CD4-positive, CD25-positive, alpha-beta regulatory T cell (primary cell): ENCODE measurements at regions not wholly inside any gene's neighbourhood (a gene's known extent, or its start where the extent isn't known, plus 50 kb on each side); places are given as distances from the start of the nearest gene placed in this dataset.

Experiments
- ATAC-seq, 2 donors: fragments of 150-1000 bp; cut with Tn5 transposase; one replicate each; pipeline ENCODE4 v1.10.0; 2021; ENCODE audit warnings: low read depth in 2 of 2, moderate number of reproducible peaks in 2 of 2, moderate library complexity in 1 of 2
- DNase-seq, 3 donors: peaks; one replicate each; pipeline versions ENCODE4 v3.0.0 to v3.0.0-alpha.2; 2012 to 2022; ENCODE audit warnings: mixed read lengths in 1 of 3
- H3K27ac ChIP-seq: one replicate; pipeline ENCODE4 v1.7.0; 2013; ENCODE audit warnings: mild to moderate bottlenecking, low read length; ENCODE audit not compliant: insufficient read depth, poor library complexity, severe bottlenecking
- H3K27me3 ChIP-seq: one replicate; pipeline ENCODE4 v1.7.0; 2013; ENCODE audit warnings: low read length; ENCODE audit not compliant: control insufficient read depth, insufficient read depth
- H3K36me3 ChIP-seq: one replicate; pipeline ENCODE4 v1.7.0; 2013; ENCODE audit warnings: mild to moderate bottlenecking, low read length, moderate library complexity; ENCODE audit not compliant: control insufficient read depth, insufficient read depth
- H3K4me1 ChIP-seq: 2 replicates; pipeline ENCODE4 v1.7.0; 2013; ENCODE audit warnings: mild to moderate bottlenecking, low read length; ENCODE audit not compliant: insufficient read depth, control insufficient read depth, poor library complexity, severe bottlenecking
- H3K4me3 ChIP-seq: one replicate; pipeline ENCODE4 v1.7.0; 2013; ENCODE audit warnings: low read depth, mild to moderate bottlenecking, low read length, moderate library complexity
- H3K9me3 ChIP-seq, 2 experiments: 1 replicate in 1 of 2; 2 replicates in 1 of 2; pipeline ENCODE4 v1.7.0; 2013; ENCODE audit warnings: low read length in 2 of 2, mild to moderate bottlenecking in 1 of 2, moderate library complexity in 1 of 2; ENCODE audit not compliant: control insufficient read depth in 2 of 2
- H3K27ac Mint-ChIP-seq, 3 donors: one replicate each; pipeline ENCODE4 v1.8.0; 2020 to 2022; ENCODE audit warnings: mild to moderate bottlenecking in 3 of 3, mixed read lengths in 3 of 3, moderate library complexity in 2 of 3
- H3K27me3 Mint-ChIP-seq: one replicate; pipeline ENCODE4 v1.8.0; 2022; ENCODE audit warnings: mild to moderate bottlenecking, mixed read lengths
- H3K36me3 Mint-ChIP-seq: one replicate; pipeline ENCODE4 v1.8.0; 2020; ENCODE audit warnings: mixed read lengths
- H3K4me1 Mint-ChIP-seq, 4 donors: one replicate each; pipeline ENCODE4 v1.8.0; 2020 to 2022; ENCODE audit warnings: mixed read lengths in 4 of 4, mild to moderate bottlenecking in 1 of 4
- H3K4me3 Mint-ChIP-seq, 4 donors: one replicate each; pipeline ENCODE4 v1.8.0; 2020 to 2022; ENCODE audit warnings: mild to moderate bottlenecking in 4 of 4, mixed read lengths in 4 of 4, moderate library complexity in 3 of 4
- H3K9me3 Mint-ChIP-seq, 7 donors: one replicate each; pipeline ENCODE4 v1.8.0; 2020 to 2022; ENCODE audit warnings: mixed read lengths in 7 of 7, mild to moderate bottlenecking in 3 of 7, moderate library complexity in 2 of 7

- H3K9me3 ChIP-seq = no peaks in the 10 kb centered on the region
- Mint-ChIP-seq H3K36me3 (no peaks in the 10 kb centered on the region), H3K4me1 (no peaks in the 10 kb centered on the region), H3K27ac (no peak overlapping the region), H3K27me3 (no peaks in the 10 kb centered on the region), H3K4me3 (no peak overlapping the region), H3K9me3 (peaks cover 0 to 2% (median 0%) of the 10 kb centered on the region in 7 donors)
- no peak for ATAC-seq
- no peaks in the 10 kb centered on the region for H3K36me3 ChIP-seq
- no peak overlapping the region for H3K27ac ChIP-seq
- no peak for DNase-seq
- H3K27me3 ChIP-seq = no peaks in the 10 kb centered on the region
- no peaks in the 10 kb centered on the region for H3K4me1 ChIP-seq
- H3K4me3 ChIP-seq = no peak overlapping the region
Measured at GRCh38 chr11:130782361-130783222, 133.7 kb downstream of the SNX19 start.

- Histone ChIP-seq H3K36me3 (no peaks in the 10 kb centered on the region), H3K4me3 (no peak overlapping the region), H3K27me3 (no peaks in the 10 kb centered on the region), H3K27ac (no peak overlapping the region), H3K4me1 (no peaks in the 10 kb centered on the region), H3K9me3 (no peaks in the 10 kb centered on the region)
- H3K4me3 Mint-ChIP-seq = no peak overlapping the region
- H3K27me3 Mint-ChIP-seq = no peaks in the 10 kb centered on the region
- ATAC-seq = no peak
- H3K4me1 Mint-ChIP-seq = no peaks in the 10 kb centered on the region
- H3K9me3 Mint-ChIP-seq = peaks cover 0 to 2% (median 0%) of the 10 kb centered on the region in 7 donors
- H3K27ac Mint-ChIP-seq = no peak overlapping the region
- no peak for DNase-seq
- no peaks in the 10 kb centered on the region for H3K36me3 Mint-ChIP-seq
Measured at GRCh38 chr11:130783323-130783722, 133.0 kb downstream of the SNX19 start.

- no peak overlapping the region for H3K4me3 Mint-ChIP-seq
Measured at GRCh38 chr11:130785380-130786116, 130.7 kb downstream of the SNX19 start.

GRCh38 chr11:130786586-130786985, 129.7 kb downstream of the SNX19 start:
- no peaks in the 10 kb centered on the region for H3K9me3 ChIP-seq

More at GRCh38 chr11:130785380-130786116, 130.7 kb downstream of the SNX19 start:
- no peaks in the 10 kb centered on the region for H3K27me3 ChIP-seq
- no peak for DNase-seq
- H3K27me3 Mint-ChIP-seq = no peaks in the 10 kb centered on the region
- no peak overlapping the region for H3K27ac ChIP-seq
- H3K27ac Mint-ChIP-seq = peak overlapping the region in 1 of 3 donors; percentile 28
- no peaks in the 10 kb centered on the region for H3K4me1 Mint-ChIP-seq
- no peaks in the 10 kb centered on the region for H3K4me1 ChIP-seq
- no peaks in the 10 kb centered on the region for H3K36me3 Mint-ChIP-seq
- no peaks in the 10 kb centered on the region for H3K36me3 ChIP-seq
- no peaks in the 10 kb centered on the region for H3K9me3 ChIP-seq
- peaks cover 0 to 4% (median 0%) of the 10 kb centered on the region in 7 donors for H3K9me3 Mint-ChIP-seq
- ATAC-seq = no peak
- no peak overlapping the region for H3K4me3 ChIP-seq

GRCh38 chr11:130787092-130787616, 129.1 kb downstream of the SNX19 start:
- Histone ChIP-seq H3K4me1 (no peaks in the 10 kb centered on the region), H3K27me3 (no peaks in the 10 kb centered on the region), H3K9me3 (no peaks in the 10 kb centered on the region), H3K4me3 (no peak overlapping the region), H3K27ac (no peak overlapping the region), H3K36me3 (no peaks in the 10 kb centered on the region)
- no peak for ATAC-seq
- no peaks in the 10 kb centered on the region for H3K4me1 Mint-ChIP-seq
- H3K27me3 Mint-ChIP-seq = peaks cover 9% of the 10 kb centered on the region
- H3K4me3 Mint-ChIP-seq = no peak overlapping the region
- H3K9me3 Mint-ChIP-seq = peaks cover 0 to 16% (median 5%) of the 10 kb centered on the region in 7 donors
- H3K36me3 Mint-ChIP-seq = no peaks in the 10 kb centered on the region
- H3K27ac Mint-ChIP-seq = no peak overlapping the region
- DNase-seq = no peak

More at GRCh38 chr11:130786586-130786985, 129.7 kb downstream of the SNX19 start:
- Mint-ChIP-seq H3K27ac (no peak overlapping the region), H3K4me1 (no peaks in the 10 kb centered on the region), H3K27me3 (peaks cover 8% of the 10 kb centered on the region), H3K9me3 (peaks cover 0 to 14% (median 5%) of the 10 kb centered on the region in 7 donors), H3K4me3 (no peak overlapping the region), H3K36me3 (no peaks in the 10 kb centered on the region)
- H3K27ac ChIP-seq = no peak overlapping the region
- ATAC-seq (no peak), DNase-seq (no peak)
- no peak overlapping the region for H3K4me3 ChIP-seq
- no peaks in the 10 kb centered on the region for H3K27me3 ChIP-seq
- H3K36me3 ChIP-seq = no peaks in the 10 kb centered on the region
- H3K4me1 ChIP-seq = no peaks in the 10 kb centered on the region

GRCh38 chr11:130787973-130788570, 128.2 kb downstream of the SNX19 start:
- Mint-ChIP-seq H3K27ac (no peak overlapping the region), H3K4me3 (no peak overlapping the region), H3K36me3 (no peaks in the 10 kb centered on the region), H3K4me1 (no peaks in the 10 kb centered on the region), H3K9me3 (peaks cover 0 to 16% (median 5%) of the 10 kb centered on the region in 7 donors), H3K27me3 (peaks cover 15% of the 10 kb centered on the region)
- H3K4me3 ChIP-seq = no peak overlapping the region
- no peak for DNase-seq
- no peaks in the 10 kb centered on the region for H3K9me3 ChIP-seq
- no peak overlapping the region for H3K27ac ChIP-seq
- H3K4me1 ChIP-seq = no peaks in the 10 kb centered on the region
- ATAC-seq = no peak
- no peaks in the 10 kb centered on the region for H3K27me3 ChIP-seq
- H3K36me3 ChIP-seq = no peaks in the 10 kb centered on the region

GRCh38 chr11:130789056-130789640, 127.1 kb downstream of the SNX19 start:
- Histone ChIP-seq H3K27me3 (peaks cover under 1% of the 10 kb centered on the region), H3K9me3 (no peaks in the 10 kb centered on the region), H3K4me1 (no peaks in the 10 kb centered on the region), H3K27ac (no peak overlapping the region), H3K36me3 (no peaks in the 10 kb centered on the region), H3K4me3 (no peak overlapping the region)
- Mint-ChIP-seq H3K36me3 (no peaks in the 10 kb centered on the region), H3K4me1 (no peaks in the 10 kb centered on the region), H3K27me3 (peaks cover 15% of the 10 kb centered on the region), H3K9me3 (peaks cover 0 to 16% (median 5%) of the 10 kb centered on the region in 7 donors), H3K27ac (no peak overlapping the region), H3K4me3 (peak overlapping the region in 1 of 4 donors; percentile 89)
- DNase-seq (no peak), ATAC-seq (no peak)
